ENCODE measurements at regions not wholly inside any gene's neighbourhood (a gene's known extent, or its start where the extent isn't known, plus 50 kb on each side); places are given as distances from the start of the nearest gene placed in this dataset.

DNA sequence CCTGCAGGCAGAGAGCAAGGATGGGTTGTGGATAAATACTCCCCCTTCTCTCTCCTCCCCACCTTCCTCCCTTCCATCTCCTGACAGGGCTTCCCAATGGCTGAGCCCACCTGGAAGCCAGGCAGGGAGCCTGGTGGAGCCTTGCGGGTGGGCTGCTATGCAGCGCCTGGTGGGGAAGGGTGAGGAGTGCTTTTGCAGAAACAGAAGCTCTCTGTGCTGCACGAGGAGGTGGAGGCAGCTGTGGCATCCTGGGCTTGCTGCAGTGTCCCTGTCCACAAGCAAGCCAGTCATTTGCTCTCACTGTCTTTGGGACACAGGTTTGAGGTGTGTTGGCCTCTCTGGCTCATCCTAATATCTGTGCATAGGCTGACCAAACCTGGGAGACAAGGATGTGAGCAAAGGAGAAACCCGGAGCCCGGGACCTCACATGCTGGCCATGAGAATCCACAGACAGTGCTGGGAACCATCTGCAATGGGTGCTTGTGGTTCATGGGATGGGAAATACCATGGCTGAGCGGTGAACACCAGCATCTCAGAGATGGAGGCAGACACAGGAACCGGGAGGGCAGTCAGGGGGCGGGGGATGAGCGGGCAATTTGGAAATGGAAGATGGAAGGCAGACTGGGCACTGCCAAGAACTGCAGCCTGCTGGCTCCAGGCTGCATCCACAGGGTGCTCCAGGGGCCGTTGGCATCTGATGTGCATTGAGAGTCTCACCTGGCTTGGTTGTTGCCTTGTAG, 364.2 kb downstream of the GLRX3 start:
- TF ChIP-seq POLR2A (IDR thresholded peaks at IDR 0.05) (no peak), EP300 (IDR thresholded peaks at IDR 0.05) (no peak)
- TF ChIP-seq, protein P1, sequence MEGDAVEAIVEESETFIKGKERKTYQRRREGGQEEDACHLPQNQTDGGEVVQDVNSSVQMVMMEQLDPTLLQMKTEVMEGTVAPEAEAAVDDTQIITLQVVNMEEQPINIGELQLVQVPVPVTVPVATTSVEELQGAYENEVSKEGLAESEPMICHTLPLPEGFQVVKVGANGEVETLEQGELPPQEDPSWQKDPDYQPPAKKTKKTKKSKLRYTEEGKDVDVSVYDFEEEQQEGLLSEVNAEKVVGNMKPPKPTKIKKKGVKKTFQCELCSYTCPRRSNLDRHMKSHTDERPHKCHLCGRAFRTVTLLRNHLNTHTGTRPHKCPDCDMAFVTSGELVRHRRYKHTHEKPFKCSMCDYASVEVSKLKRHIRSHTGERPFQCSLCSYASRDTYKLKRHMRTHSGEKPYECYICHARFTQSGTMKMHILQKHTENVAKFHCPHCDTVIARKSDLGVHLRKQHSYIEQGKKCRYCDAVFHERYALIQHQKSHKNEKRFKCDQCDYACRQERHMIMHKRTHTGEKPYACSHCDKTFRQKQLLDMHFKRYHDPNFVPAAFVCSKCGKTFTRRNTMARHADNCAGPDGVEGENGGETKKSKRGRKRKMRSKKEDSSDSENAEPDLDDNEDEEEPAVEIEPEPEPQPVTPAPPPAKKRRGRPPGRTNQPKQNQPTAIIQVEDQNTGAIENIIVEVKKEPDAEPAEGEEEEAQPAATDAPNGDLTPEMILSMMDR (IDR thresholded peaks at IDR 0.05), result no peak

All from ovary (tissue), 3 donors.